Pancreas (tissue), 10 donors: ENCODE measurements at regions not wholly inside any gene's neighbourhood (a gene's known extent, or its start where the extent isn't known, plus 50 kb on each side); places are given as distances from the start of the nearest gene placed in this dataset.
A peak's percentile ranks its signal among the peaks of the same experiment; 100 is the strongest.
"Not testable (repeated sequence)": the region's sequence is repeated elsewhere in the genome, so short reads cannot be mapped to it uniquely, and the experiment has no call there.

Experiments
- ATAC-seq, 4 donors: fragments of 200-7000 bp; cut with Tn5 transposase; one replicate each; pipeline versions ENCODE4 v1.8.0 to v1.9.1; 2020; ENCODE audit warnings: mild to moderate bottlenecking in 4 of 4, moderate library complexity in 4 of 4
- DNase-seq, 6 donors: peaks; one replicate each; pipeline ENCODE4 v3.0.0-alpha.2; 2020
- FAIRE-seq: peaks from 2 replicates; lab custom pipeline; 2012; peaks lifted over from hg19 to GRCh38; lab: Jason Lieb, UNC
- H3K27ac ChIP-seq, 4 donors: fragments of 200-600 bp; sonication (generic); 1 replicate in 3 of 4; 2 replicates in 1 of 4; pipeline versions ENCODE4 v1.5.0 to v1.8.0; 2020
- H3K27me3 ChIP-seq, 4 donors: fragments of 200-600 bp; one replicate each; pipeline ENCODE4 v1.8.0; 2021
- H3K36me3 ChIP-seq, 3 donors: fragments of 200-600 bp; sonication (generic) in 1 of 3; one replicate each; pipeline versions ENCODE4 v1.5.0 to v1.8.0; 2020 to 2021
- H3K4me1 ChIP-seq, 3 donors: fragments of 200-600 bp; one replicate each; pipeline ENCODE4 v1.8.0; 2021
- H3K4me3 ChIP-seq, 4 donors: fragments of 200-600 bp; sonication (generic) in 2 of 4; one replicate each; pipeline versions ENCODE4 v1.5.0 to v1.8.0; 2020 to 2021
- H3K9me3 ChIP-seq, 4 donors: fragments of 200-600 bp; one replicate each; pipeline ENCODE4 v1.8.0; 2021
- WGBS, 2 donors: extraction: QIAGEN DNeasy Blood & Tissue Kit; methylation state at CpG; one replicate each; pipeline ENCODE4 v1.1.7; 2013; 5-methylcytosine and 5-hydroxymethylcytosine counted together
- intact Hi-C, 3 donors: fragments of 100-400 bp; cut with DNase I; formaldehyde crosslinking; loops; one replicate each; pipeline versions ENCODE4 v1.11.1 to v1.14.2; 2022
- TF ChIP-seq, protein P1 (sequence below), 4 donors: fragments of 200-600 bp; sonication (generic) in 3 of 4; IDR thresholded peaks; one replicate each; pipeline versions ENCODE4 v1.5.0 to v1.8.0; 2021; ENCODE audit warnings: antibody characterized with exemption in 4 of 4
- donor health status: healthy with polysubstance abuse.
- donor health status: DM: no; HTN: no; CAD: no; lungs with moderate emphysema.
- donor health status: DM: no; HTN: no; CAD: no.
- donor health status: control.
- donor health status: control.
- donor health status: Bipolar disorder and iron deficiency.
- donor health status: DM: yes; HTN: yes; CAD: no.
- donor health status: DM: no; HTN: no; CAD: no.
- donor health status: DM: no; HTN: no; CAD: no.
- donor health status: DM: yes; HTN: yes; CAD: no.

DNA sequence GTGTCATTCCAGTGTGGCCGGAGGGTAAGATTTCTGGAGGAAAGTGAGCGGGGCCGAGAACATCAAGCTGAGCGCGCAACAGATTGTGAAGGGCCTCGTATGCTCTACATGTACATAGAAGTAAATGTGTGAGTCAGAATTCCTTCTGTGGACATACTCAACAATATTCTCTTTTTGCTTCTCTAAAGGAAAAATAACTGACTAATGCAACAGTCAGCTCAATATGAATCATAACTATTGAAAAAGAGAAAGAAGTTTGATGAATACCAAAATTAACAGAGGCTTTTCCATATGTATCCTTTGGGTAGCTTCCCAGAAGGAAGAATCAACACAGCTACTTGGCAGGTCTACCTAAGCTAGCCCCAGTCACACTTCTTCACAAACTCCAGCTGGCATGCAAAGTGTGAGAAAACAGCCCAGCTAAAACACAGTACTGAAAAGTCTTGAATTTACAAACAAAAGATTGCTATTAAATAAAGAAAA lies 87.5 kb upstream of the ZFP42 start:
- no peaks in the 10 kb centered on the region for H3K36me3 ChIP-seq
- TF ChIP-seq, protein P1, sequence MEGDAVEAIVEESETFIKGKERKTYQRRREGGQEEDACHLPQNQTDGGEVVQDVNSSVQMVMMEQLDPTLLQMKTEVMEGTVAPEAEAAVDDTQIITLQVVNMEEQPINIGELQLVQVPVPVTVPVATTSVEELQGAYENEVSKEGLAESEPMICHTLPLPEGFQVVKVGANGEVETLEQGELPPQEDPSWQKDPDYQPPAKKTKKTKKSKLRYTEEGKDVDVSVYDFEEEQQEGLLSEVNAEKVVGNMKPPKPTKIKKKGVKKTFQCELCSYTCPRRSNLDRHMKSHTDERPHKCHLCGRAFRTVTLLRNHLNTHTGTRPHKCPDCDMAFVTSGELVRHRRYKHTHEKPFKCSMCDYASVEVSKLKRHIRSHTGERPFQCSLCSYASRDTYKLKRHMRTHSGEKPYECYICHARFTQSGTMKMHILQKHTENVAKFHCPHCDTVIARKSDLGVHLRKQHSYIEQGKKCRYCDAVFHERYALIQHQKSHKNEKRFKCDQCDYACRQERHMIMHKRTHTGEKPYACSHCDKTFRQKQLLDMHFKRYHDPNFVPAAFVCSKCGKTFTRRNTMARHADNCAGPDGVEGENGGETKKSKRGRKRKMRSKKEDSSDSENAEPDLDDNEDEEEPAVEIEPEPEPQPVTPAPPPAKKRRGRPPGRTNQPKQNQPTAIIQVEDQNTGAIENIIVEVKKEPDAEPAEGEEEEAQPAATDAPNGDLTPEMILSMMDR (IDR thresholded peaks at IDR 0.05): no peak
- FAIRE-seq: no peak
- H3K4me3 ChIP-seq: no peak overlapping the region
- no peaks in the 10 kb centered on the region for H3K27me3 ChIP-seq
- intact Hi-C loops: no loop called here
- ATAC-seq: peak in 1 of 4 donors; percentile 42
- H3K27ac ChIP-seq: no peak overlapping the region
- H3K9me3 ChIP-seq: no peaks in the 10 kb centered on the region
- no peak for DNase-seq
- no peaks in the 10 kb centered on the region for H3K4me1 ChIP-seq
- 81 to 85% methylated on average over 6 of the region's 6 CpGs for WGBS, 2 donors

DNA sequence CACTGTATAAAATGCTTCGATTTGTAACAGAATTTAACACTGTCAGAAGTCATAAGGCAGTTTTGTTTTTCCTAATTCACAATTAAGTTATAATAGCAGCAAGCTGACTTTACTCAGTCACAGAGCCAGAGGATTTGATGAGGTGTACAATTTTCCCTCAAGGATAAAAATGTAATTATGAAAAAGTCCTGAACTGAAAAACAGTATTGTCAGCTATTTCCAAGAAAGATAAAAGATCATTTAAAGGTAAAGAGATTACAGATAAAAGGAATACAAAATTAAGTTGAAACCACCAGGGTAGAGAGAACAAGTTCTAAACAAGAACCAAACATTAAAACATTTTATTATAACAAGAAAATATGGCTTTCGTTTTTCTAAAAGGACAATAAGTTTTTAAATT lies 86.8 kb upstream of the ZFP42 start:
- peak; percentile 13 for FAIRE-seq
- Histone ChIP-seq H3K27ac (no peak overlapping the region), H3K4me1 (no peaks in the 10 kb centered on the region), H3K36me3 (no peaks in the 10 kb centered on the region), H3K4me3 (no peak overlapping the region), H3K9me3 (no peaks in the 10 kb centered on the region), H3K27me3 (no peaks in the 10 kb centered on the region)
- TF ChIP-seq, protein P1 (IDR thresholded peaks at IDR 0.05): no peak
- no peak for DNase-seq
- ATAC-seq: no peak
- 34 to 38% methylated on average over 2 of the region's 2 CpGs for WGBS, 2 donors
- intact Hi-C loops: no loop called here

DNA sequence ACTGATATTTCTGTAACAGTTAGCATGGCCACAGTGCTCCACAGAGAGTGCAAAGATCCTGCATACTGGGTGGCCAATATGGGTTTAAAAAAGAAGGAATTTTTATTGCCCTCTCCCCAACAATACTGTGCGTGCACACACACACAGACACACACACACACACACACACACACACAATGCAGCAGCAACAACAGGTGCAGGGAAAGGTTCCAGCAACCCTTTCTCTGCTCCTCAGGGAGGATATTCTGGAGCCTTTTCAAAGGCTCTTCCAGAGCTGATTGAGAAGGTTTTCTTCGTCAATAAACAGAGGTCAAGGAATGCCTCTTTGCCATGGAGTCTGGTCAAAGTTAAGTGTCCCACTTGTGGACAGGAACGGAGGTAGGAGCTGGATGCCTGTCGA lies 84.8 kb upstream of the ZFP42 start:
- H3K27ac ChIP-seq: no peak overlapping the region
- H3K9me3 ChIP-seq: no peaks in the 10 kb centered on the region
- H3K27me3 ChIP-seq: no peaks in the 10 kb centered on the region
- H3K36me3 ChIP-seq: no peaks in the 10 kb centered on the region
- intact Hi-C loops: no loop called here
- FAIRE-seq (no peak), ATAC-seq (no peak), DNase-seq (no peak)
- TF ChIP-seq, protein P1 (IDR thresholded peaks at IDR 0.05): no peak
- no peak overlapping the region for H3K4me3 ChIP-seq
- H3K4me1 ChIP-seq: no peaks in the 10 kb centered on the region
- 64 to 69% methylated on average over 4 of the region's 4 CpGs for WGBS, 2 donors

DNA sequence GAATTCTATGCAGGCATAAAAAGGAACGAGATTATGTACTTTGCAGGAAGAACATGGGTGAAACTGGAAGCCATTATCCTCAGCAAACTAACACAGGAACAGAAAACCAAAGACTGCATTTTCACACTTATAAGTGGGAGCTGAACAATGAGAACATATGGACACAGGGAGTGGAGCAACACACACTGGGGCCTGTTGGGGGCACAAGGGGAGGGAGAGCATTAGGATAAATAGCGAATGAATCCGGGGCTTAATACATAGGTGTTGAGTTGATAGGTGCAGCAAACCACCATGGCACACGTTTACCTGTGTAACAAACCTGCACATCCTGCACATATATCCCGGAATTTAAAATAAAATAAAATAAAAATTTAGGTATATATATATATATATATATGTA lies 80.2 kb upstream of the ZFP42 start:
- H3K9me3 ChIP-seq, H3K27me3 ChIP-seq, ATAC-seq, H3K27ac ChIP-seq, H3K36me3 ChIP-seq, intact Hi-C loops, H3K4me1 ChIP-seq, H3K4me3 ChIP-seq, DNase-seq, FAIRE-seq: not testable (repeated sequence)
- 64 to 77% methylated on average over 5 of the region's 5 CpGs for WGBS, 2 donors

DNA sequence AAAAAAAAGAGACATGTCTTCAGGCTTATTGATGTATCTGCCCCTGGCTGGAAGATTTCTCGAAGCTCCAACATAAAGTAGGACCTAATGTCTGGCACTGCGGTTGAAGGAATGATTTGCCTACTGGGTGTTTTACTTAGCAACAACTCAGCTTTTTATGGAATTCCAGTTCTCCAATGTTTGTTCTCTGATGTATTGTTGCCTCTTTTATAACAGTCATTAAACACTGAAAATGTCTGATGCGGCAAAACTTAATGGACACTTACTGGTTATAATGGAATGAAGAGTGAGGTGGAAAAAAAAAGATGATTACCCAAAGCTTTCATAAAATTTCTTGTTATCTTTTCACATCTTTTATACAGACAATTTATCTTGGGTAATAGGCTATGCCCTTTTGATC lies 75.6 kb upstream of the ZFP42 start:
- no peaks in the 10 kb centered on the region for H3K36me3 ChIP-seq
- no peak overlapping the region for H3K4me3 ChIP-seq
- no peaks in the 10 kb centered on the region for H3K4me1 ChIP-seq
- WGBS, 2 donors: 93 to 94% methylated on average over 3 of the region's 3 CpGs
- intact Hi-C loops: no loop called here
- no peak for DNase-seq
- no peaks in the 10 kb centered on the region for H3K27me3 ChIP-seq
- ATAC-seq: no peak
- no peak for FAIRE-seq
- no peak overlapping the region for H3K27ac ChIP-seq
- TF ChIP-seq, protein P1 (IDR thresholded peaks at IDR 0.05): no peak
- H3K9me3 ChIP-seq: no peaks in the 10 kb centered on the region
